ENCODE measurements at regions not wholly inside any gene's neighbourhood (a gene's known extent, or its start where the extent isn't known, plus 50 kb on each side); places are given as distances from the start of the nearest gene placed in this dataset.

DNA sequence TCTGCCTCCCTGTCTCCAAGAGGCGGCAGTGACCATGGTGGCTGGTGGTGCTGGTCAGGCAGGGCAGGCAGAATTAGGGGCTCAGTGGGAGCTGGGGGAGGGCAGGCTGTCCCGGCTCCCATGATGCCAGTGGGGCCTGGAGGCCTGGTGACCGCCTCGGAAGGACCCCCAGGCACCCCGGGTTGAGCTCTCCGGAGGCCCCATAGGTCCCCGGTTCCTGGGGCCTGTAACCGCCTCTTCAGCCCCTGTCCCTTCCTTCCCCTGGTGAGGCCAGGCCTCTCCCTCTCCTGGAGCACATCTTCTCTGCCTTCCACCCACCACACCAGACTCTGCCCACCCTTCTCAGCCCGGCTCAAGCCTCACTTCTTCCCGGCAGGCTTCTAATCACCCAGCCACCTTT, 117.7 kb upstream of the GSC start (continued):
- TF ChIP-seq, protein P1, sequence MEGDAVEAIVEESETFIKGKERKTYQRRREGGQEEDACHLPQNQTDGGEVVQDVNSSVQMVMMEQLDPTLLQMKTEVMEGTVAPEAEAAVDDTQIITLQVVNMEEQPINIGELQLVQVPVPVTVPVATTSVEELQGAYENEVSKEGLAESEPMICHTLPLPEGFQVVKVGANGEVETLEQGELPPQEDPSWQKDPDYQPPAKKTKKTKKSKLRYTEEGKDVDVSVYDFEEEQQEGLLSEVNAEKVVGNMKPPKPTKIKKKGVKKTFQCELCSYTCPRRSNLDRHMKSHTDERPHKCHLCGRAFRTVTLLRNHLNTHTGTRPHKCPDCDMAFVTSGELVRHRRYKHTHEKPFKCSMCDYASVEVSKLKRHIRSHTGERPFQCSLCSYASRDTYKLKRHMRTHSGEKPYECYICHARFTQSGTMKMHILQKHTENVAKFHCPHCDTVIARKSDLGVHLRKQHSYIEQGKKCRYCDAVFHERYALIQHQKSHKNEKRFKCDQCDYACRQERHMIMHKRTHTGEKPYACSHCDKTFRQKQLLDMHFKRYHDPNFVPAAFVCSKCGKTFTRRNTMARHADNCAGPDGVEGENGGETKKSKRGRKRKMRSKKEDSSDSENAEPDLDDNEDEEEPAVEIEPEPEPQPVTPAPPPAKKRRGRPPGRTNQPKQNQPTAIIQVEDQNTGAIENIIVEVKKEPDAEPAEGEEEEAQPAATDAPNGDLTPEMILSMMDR (conservative IDR thresholded peaks at IDR 0.05; ENCODE audit: low read depth in 2 of 2) = no peak
- TF ChIP-seq POLR2AphosphoS5 (IDR thresholded peaks at IDR 0.05; ENCODE audit: low read depth) = no peak
- no peak for TF ChIP-seq ZNF331 (CRISPR knock-in tag; IDR thresholded peaks at IDR 0.05; ENCODE audit: low read depth)
- TF ChIP-seq EZH2 (IDR thresholded peaks at IDR 0.05; ENCODE audit: low read depth, unreplicated experiment) = no peak
- TF ChIP-seq, protein P2, sequence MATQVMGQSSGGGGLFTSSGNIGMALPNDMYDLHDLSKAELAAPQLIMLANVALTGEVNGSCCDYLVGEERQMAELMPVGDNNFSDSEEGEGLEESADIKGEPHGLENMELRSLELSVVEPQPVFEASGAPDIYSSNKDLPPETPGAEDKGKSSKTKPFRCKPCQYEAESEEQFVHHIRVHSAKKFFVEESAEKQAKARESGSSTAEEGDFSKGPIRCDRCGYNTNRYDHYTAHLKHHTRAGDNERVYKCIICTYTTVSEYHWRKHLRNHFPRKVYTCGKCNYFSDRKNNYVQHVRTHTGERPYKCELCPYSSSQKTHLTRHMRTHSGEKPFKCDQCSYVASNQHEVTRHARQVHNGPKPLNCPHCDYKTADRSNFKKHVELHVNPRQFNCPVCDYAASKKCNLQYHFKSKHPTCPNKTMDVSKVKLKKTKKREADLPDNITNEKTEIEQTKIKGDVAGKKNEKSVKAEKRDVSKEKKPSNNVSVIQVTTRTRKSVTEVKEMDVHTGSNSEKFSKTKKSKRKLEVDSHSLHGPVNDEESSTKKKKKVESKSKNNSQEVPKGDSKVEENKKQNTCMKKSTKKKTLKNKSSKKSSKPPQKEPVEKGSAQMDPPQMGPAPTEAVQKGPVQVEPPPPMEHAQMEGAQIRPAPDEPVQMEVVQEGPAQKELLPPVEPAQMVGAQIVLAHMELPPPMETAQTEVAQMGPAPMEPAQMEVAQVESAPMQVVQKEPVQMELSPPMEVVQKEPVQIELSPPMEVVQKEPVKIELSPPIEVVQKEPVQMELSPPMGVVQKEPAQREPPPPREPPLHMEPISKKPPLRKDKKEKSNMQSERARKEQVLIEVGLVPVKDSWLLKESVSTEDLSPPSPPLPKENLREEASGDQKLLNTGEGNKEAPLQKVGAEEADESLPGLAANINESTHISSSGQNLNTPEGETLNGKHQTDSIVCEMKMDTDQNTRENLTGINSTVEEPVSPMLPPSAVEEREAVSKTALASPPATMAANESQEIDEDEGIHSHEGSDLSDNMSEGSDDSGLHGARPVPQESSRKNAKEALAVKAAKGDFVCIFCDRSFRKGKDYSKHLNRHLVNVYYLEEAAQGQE (IDR thresholded peaks at IDR 0.05; ENCODE audit: unreplicated experiment) = no peak
- no peak for TF ChIP-seq NANOG (IDR thresholded peaks at IDR 0.05; ENCODE audit: borderline replicate concordance)
- no peak for TF ChIP-seq STAT1 (IDR thresholded peaks at IDR 0.05; ENCODE audit: unreplicated experiment)
- TF ChIP-seq EZH2phosphoT487 (IDR thresholded peaks at IDR 0.05; ENCODE audit: unreplicated experiment) = no peak

DNA sequence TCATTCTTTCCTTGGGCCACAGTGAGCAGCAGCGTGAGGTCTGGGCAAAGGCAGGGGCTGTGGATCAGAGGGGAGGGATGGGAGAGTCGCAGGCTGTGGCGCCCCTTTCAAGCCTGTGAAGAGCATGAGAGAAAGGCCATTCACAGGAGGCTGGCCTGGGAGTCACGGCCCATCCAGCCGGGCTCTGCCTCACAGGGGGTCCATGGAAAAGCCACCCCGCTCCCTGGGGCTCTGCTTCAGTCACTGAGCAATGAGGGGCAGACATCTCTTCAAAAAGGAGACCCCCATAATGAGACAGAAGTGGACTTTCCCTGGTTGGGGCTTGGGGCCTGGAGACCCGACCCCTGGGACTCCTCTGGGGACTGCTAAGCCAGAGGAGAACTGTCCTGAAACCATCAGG, 117.0 kb upstream of the GSC start:
- Histone ChIP-seq H3K4me1 (ENCODE audit: insufficient read depth) (no peaks in the 10 kb centered on the region), H3K9me2 (ENCODE audit: insufficient read depth) (peaks cover 3% of the 10 kb centered on the region; the same call in 1 of the 2 replicates), H3K27ac (ENCODE audit: low read depth) (no peak overlapping the region), H3K79me2 (replicated peaks; ENCODE audit: insufficient read depth) (no peaks in the 10 kb centered on the region), H3K27me3 (ENCODE audit: insufficient read depth) (no peaks in the 10 kb centered on the region), H3K4me3 (no peak overlapping the region), H2AFZ (no peak overlapping the region), H3K4me2 (no peak overlapping the region), H4K20me1 (replicated peaks; ENCODE audit: insufficient read depth) (no peaks in the 10 kb centered on the region), H3F3A (replicated peaks; ENCODE audit: low read depth) (no peaks in the 10 kb centered on the region), H3K36me3 (ENCODE audit: insufficient read depth) (no peaks in the 10 kb centered on the region)
- Mint-ChIP-seq H3K4me3 (no peak overlapping the region), H3K27ac (no peak overlapping the region; the same call in 1 of the 2 replicates), H3K9me3 (no peaks in the 10 kb centered on the region), H3K27me3 (ENCODE audit: insufficient read depth, low read depth, poor library complexity) (peaks cover 4% of the 10 kb centered on the region), H3K36me3 (ENCODE audit: low read depth) (no peaks in the 10 kb centered on the region), H3K4me1 (no peaks in the 10 kb centered on the region)
- TF ChIP-seq ZNF331 (CRISPR knock-in tag; IDR thresholded peaks at IDR 0.05; ENCODE audit: low read depth) (no peak), JUNB (IDR thresholded peaks at IDR 0.05; ENCODE audit: unreplicated experiment) (no peak), ZNF114 (CRISPR knock-in tag; IDR thresholded peaks at IDR 0.05) (no peak)
- TF ChIP-seq, protein P3, sequence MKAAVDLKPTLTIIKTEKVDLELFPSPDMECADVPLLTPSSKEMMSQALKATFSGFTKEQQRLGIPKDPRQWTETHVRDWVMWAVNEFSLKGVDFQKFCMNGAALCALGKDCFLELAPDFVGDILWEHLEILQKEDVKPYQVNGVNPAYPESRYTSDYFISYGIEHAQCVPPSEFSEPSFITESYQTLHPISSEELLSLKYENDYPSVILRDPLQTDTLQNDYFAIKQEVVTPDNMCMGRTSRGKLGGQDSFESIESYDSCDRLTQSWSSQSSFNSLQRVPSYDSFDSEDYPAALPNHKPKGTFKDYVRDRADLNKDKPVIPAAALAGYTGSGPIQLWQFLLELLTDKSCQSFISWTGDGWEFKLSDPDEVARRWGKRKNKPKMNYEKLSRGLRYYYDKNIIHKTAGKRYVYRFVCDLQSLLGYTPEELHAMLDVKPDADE (IDR thresholded peaks at IDR 0.05) = no peak
- TF ChIP-seq, protein P2 (IDR thresholded peaks at IDR 0.05; ENCODE audit: unreplicated experiment) = no peak
- TF ChIP-seq, protein P1 (conservative IDR thresholded peaks at IDR 0.05; ENCODE audit: low read depth in 2 of 2) = no peak
- DNase-seq (ENCODE audit: low spot score) = no peak
- no peak for ATAC-seq
